H9 (cell line): ENCODE measurements at regions not wholly inside any gene's neighbourhood (a gene's known extent, or its start where the extent isn't known, plus 50 kb on each side); places are given as distances from the start of the nearest gene placed in this dataset.

Source experiments
- DNase-seq: peaks from one replicate; pipeline ENCODE4 v3.0.0-alpha.2; 2017
- H2AFZ ChIP-seq: one replicate; pipeline ENCODE4 v1.6.1; 2013; ENCODE audit warnings: mild to moderate bottlenecking, low read length, control low read depth, moderate library complexity
- H2AK5ac ChIP-seq: 2 replicates; pipeline ENCODE4 v1.6.1; 2013; ENCODE audit warnings: low read length, control low read depth, mixed read lengths; ENCODE audit not compliant: insufficient read length
- H2BK120ac ChIP-seq: one replicate; pipeline ENCODE4 v1.6.1; 2013; ENCODE audit warnings: low read depth, mild to moderate bottlenecking, low read length, control low read depth, inconsistent platforms; ENCODE audit not compliant: poor library complexity, severe bottlenecking
- H2BK12ac ChIP-seq: 2 replicates; pipeline ENCODE4 v1.6.1; 2013; ENCODE audit warnings: low read length, control low read depth, mixed read lengths, low read depth; ENCODE audit not compliant: insufficient read length
- H2BK15ac ChIP-seq: 2 replicates; pipeline ENCODE4 v1.6.1; 2013; ENCODE audit warnings: low read depth, low read length, control low read depth
- H2BK20ac ChIP-seq: one replicate; pipeline ENCODE4 v1.6.1; 2013; ENCODE audit warnings: low read depth, mild to moderate bottlenecking, low read length, control low read depth, inconsistent platforms; ENCODE audit not compliant: poor library complexity, severe bottlenecking
- H2BK5ac ChIP-seq: 2 replicates; pipeline ENCODE4 v1.6.1; 2013; ENCODE audit warnings: low read length, control low read depth, mixed read lengths; ENCODE audit not compliant: insufficient read length
- H3K14ac ChIP-seq: 2 replicates; pipeline ENCODE4 v1.6.1; 2013; ENCODE audit warnings: low read length, control low read depth; ENCODE audit not compliant: insufficient read depth
- H3K18ac ChIP-seq: 2 replicates; pipeline ENCODE4 v1.6.1; 2013; ENCODE audit warnings: low read depth, mild to moderate bottlenecking, mixed read lengths, low read length, control low read depth; ENCODE audit not compliant: insufficient read length
- H3K23ac ChIP-seq: 2 replicates; pipeline ENCODE4 v1.6.1; 2013; ENCODE audit warnings: low read length, control low read depth, mixed read lengths, low read depth; ENCODE audit not compliant: insufficient read length
- H3K23me2 ChIP-seq: 2 replicates; pipeline ENCODE4 v1.6.1; 2013; ENCODE audit warnings: low read depth, mild to moderate bottlenecking, mixed read lengths, low read length, control low read depth; ENCODE audit not compliant: insufficient read length, poor library complexity, severe bottlenecking
- H3K27ac ChIP-seq: 2 replicates; pipeline ENCODE4 v1.5.1; 2013; ENCODE audit warnings: low read length, control low read depth, mixed read lengths, low read depth; ENCODE audit not compliant: insufficient read length
- H3K27me3 ChIP-seq: 2 replicates; pipeline ENCODE4 v1.6.1; 2013; ENCODE audit warnings: low read length, control low read depth, inconsistent platforms; ENCODE audit not compliant: insufficient read depth
- H3K4ac ChIP-seq: 2 replicates; pipeline ENCODE4 v1.6.1; 2013; ENCODE audit warnings: low read depth, mild to moderate bottlenecking, control low read depth, inconsistent platforms, low read length, moderate library complexity
- H3K4me1 ChIP-seq: 2 replicates; pipeline ENCODE4 v1.6.1; 2013; ENCODE audit warnings: low read length, control low read depth, inconsistent platforms; ENCODE audit not compliant: insufficient read depth
- H3K4me2 ChIP-seq: 2 replicates; pipeline ENCODE4 v1.6.1; 2013; ENCODE audit warnings: low read length, control low read depth, mixed read lengths; ENCODE audit not compliant: insufficient read length, insufficient read depth
- H3K56ac ChIP-seq: 2 replicates; pipeline ENCODE4 v1.6.1; 2013; ENCODE audit warnings: low read depth, mild to moderate bottlenecking, mixed read lengths, low read length, control low read depth; ENCODE audit not compliant: insufficient read length
- H3K79me1 ChIP-seq: 2 replicates; pipeline ENCODE4 v1.6.1; 2013; ENCODE audit warnings: low read depth, mild to moderate bottlenecking, moderate library complexity, low read length, control low read depth, inconsistent platforms; ENCODE audit not compliant: insufficient read depth, poor library complexity, severe bottlenecking
- H3K79me2 ChIP-seq: 2 replicates; pipeline ENCODE4 v1.6.1; 2013; ENCODE audit warnings: low read length, control low read depth, inconsistent platforms; ENCODE audit not compliant: insufficient read depth
- H3K9ac ChIP-seq: 2 replicates; pipeline ENCODE4 v1.6.1; 2013; ENCODE audit warnings: low read length, control low read depth, mixed read lengths; ENCODE audit not compliant: insufficient read length; ENCODE audit errors: extremely low read depth
- H3K9me3 ChIP-seq: one replicate; pipeline ENCODE4 v1.6.1; 2013; ENCODE audit warnings: low read depth, low read length, inconsistent platforms; ENCODE audit not compliant: control insufficient read depth
- H3T11ph ChIP-seq: one replicate; pipeline ENCODE4 v1.6.1; 2013; ENCODE audit warnings: mild to moderate bottlenecking, low read length, control low read depth, inconsistent platforms
- H4K20me1 ChIP-seq: one replicate; pipeline ENCODE4 v1.6.1; 2013; ENCODE audit not compliant: control insufficient read depth, insufficient read length, insufficient read depth
- H4K5ac ChIP-seq: 2 replicates; pipeline ENCODE4 v1.6.1; 2013; ENCODE audit warnings: low read depth, mild to moderate bottlenecking, mixed read lengths, low read length, control low read depth; ENCODE audit not compliant: insufficient read length
- H4K8ac ChIP-seq: replicated peaks from 2 replicates; pipeline ENCODE4 v1.6.1; 2013; ENCODE audit warnings: low read length, control low read depth, mixed read lengths, low read depth; ENCODE audit not compliant: insufficient read length
- H4K91ac ChIP-seq: 2 replicates; pipeline ENCODE4 v1.6.1; 2013; ENCODE audit warnings: low read depth, mild to moderate bottlenecking, moderate library complexity, mixed read lengths, low read length, control low read depth; ENCODE audit not compliant: insufficient read length
- H3K27ac Mint-ChIP-seq, 3 experiments: 2 replicates in 2 of 3; 3 replicates in 1 of 3; pipeline ENCODE4 v1.8.0; 2020 to 2021; ENCODE audit warnings: mixed read lengths in 3 of 3, mild to moderate bottlenecking in 1 of 3, moderate library complexity in 1 of 3
- H3K27me3 Mint-ChIP-seq: 2 replicates; pipeline ENCODE4 v1.8.0; 2021; ENCODE audit warnings: low read depth, mild to moderate bottlenecking, moderate library complexity, mixed read lengths
- H3K36me3 Mint-ChIP-seq, 3 experiments: 2 replicates in 2 of 3; 3 replicates in 1 of 3; pipeline ENCODE4 v1.8.0; 2020 to 2021; ENCODE audit warnings: low read depth in 3 of 3, mixed read lengths in 3 of 3; ENCODE audit not compliant: insufficient read depth in 1 of 3
- H3K4me1 Mint-ChIP-seq, 2 experiments: 2 replicates each; pipeline ENCODE4 v1.8.0; 2020; ENCODE audit warnings: mixed read lengths in 2 of 2
- H3K4me3 Mint-ChIP-seq, 2 experiments: 2 replicates in 1 of 2; 3 replicates in 1 of 2; pipeline ENCODE4 v1.8.0; 2020 to 2021; ENCODE audit warnings: mild to moderate bottlenecking in 2 of 2, mixed read lengths in 2 of 2, moderate library complexity in 1 of 2
- H3K9me3 Mint-ChIP-seq, 2 experiments: 2 replicates in 1 of 2; 3 replicates in 1 of 2; pipeline ENCODE4 v1.8.0; 2020; ENCODE audit warnings: mild to moderate bottlenecking in 2 of 2, mixed read lengths in 2 of 2, moderate library complexity in 1 of 2
- WGBS: extraction: QIAGEN DNeasy Blood & Tissue Kit; methylation state at CpG from one replicate; pipeline ENCODE4 v1.1.7; 2013; ENCODE audit warnings: missing lambda C conversion rate, low lambda C conversion rate, mixed read lengths; ENCODE audit not compliant: insufficient read length; ENCODE audit errors: extremely low coverage; 5-methylcytosine and 5-hydroxymethylcytosine counted together
- TF ChIP-seq, protein P1 (sequence below): fragments of 200-600 bp; sonication (generic); conservative IDR thresholded peaks from 3 replicates; pipeline ENCODE4 v1.8.0; 2021; ENCODE audit warnings: antibody characterized with exemption, mild to moderate bottlenecking

GRCh38 chr16:86128246-86128645 lies 229.3 kb downstream of the IRF8 start:
- Histone ChIP-seq H3K23me2 (no peaks in the 10 kb centered on the region), H3K79me1 (no peaks in the 10 kb centered on the region), H2AFZ (no peak overlapping the region), H3K56ac (no peak overlapping the region), H2AK5ac (no peak overlapping the region), H3K27ac (no peak overlapping the region), H3K23ac (no peak overlapping the region), H2BK120ac (no peak overlapping the region), H2BK5ac (no peak overlapping the region), H4K5ac (no peak overlapping the region), H3K14ac (no peak overlapping the region), H2BK20ac (no peak overlapping the region), H3K27me3 (no peaks in the 10 kb centered on the region), H4K20me1 (peaks cover 3% of the 10 kb centered on the region), H3K9ac (no peak overlapping the region), H3K18ac (no peak overlapping the region), H3T11ph (no peak overlapping the region), H4K8ac (no peak overlapping the region), H3K4me1 (no peaks in the 10 kb centered on the region), H3K4me2 (no peak overlapping the region), H3K79me2 (no peaks in the 10 kb centered on the region), H4K91ac (no peak overlapping the region), H2BK15ac (no peak overlapping the region), H3K4ac (no peak overlapping the region), H2BK12ac (no peak overlapping the region), H3K9me3 (no peaks in the 10 kb centered on the region)
- Mint-ChIP-seq H3K9me3 (no peaks in the 10 kb centered on the region), H3K36me3 (no peaks in the 10 kb centered on the region), H3K4me3 (no peak overlapping the region), H3K27me3 (peaks cover 5% of the 10 kb centered on the region), H3K4me1 (peaks cover 0 to 4% of the 10 kb centered on the region in 2 experiments; a peak in 1 of 4 replicates), H3K27ac (no peak overlapping the region; a peak in 1 of 7 replicates)
- TF ChIP-seq, protein P1, sequence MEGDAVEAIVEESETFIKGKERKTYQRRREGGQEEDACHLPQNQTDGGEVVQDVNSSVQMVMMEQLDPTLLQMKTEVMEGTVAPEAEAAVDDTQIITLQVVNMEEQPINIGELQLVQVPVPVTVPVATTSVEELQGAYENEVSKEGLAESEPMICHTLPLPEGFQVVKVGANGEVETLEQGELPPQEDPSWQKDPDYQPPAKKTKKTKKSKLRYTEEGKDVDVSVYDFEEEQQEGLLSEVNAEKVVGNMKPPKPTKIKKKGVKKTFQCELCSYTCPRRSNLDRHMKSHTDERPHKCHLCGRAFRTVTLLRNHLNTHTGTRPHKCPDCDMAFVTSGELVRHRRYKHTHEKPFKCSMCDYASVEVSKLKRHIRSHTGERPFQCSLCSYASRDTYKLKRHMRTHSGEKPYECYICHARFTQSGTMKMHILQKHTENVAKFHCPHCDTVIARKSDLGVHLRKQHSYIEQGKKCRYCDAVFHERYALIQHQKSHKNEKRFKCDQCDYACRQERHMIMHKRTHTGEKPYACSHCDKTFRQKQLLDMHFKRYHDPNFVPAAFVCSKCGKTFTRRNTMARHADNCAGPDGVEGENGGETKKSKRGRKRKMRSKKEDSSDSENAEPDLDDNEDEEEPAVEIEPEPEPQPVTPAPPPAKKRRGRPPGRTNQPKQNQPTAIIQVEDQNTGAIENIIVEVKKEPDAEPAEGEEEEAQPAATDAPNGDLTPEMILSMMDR, result no peak
- no CpG with 5 or more reads among the region's 9 CpGs for WGBS
- no peak for DNase-seq
